NCI-H1436 treated with DMSO at 0.1 percent for 48 hours (cell line): ENCODE measurements at regions not wholly inside any gene's neighbourhood (a gene's known extent, or its start where the extent isn't known, plus 50 kb on each side); places are given as distances from the start of the nearest gene placed in this dataset.
A peak's percentile ranks its signal among the peaks of the same experiment; 100 is the strongest.
"Not testable (repeated sequence)": the region's sequence is repeated elsewhere in the genome, so short reads cannot be mapped to it uniquely, and the experiment has no call there.

Experiments
- DNase-seq: peaks from one replicate; lab custom pipeline; 2025; lab: John Stamatoyannopoulos, UW

- DNase-seq, result no peak
Observed at GRCh38 chr3:181533811-181534210, 177.9 kb upstream of the SOX2 start.

DNA sequence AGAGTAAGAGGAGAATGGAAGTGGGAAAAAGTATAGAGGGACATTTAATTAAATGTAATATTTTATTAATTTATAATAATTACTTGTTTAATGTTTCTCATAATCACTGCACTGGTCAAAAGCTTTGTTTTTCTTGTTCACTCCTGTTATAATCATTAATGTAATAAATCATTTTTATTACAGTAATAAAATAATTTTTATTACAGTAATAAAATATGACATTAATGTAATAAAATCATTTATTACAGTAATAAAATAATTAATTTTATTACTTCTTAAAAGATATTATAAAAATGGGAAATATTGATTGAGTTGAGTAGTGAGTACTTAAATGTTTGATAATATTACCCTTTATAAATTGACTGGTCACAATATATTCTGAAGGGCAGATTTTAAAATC, 181.1 kb upstream of the SOX2 start:
- DNase-seq, result no peak

- no peak for DNase-seq
Observed at GRCh38 chr3:181521831-181522230, 189.9 kb upstream of the SOX2 start.

DNA sequence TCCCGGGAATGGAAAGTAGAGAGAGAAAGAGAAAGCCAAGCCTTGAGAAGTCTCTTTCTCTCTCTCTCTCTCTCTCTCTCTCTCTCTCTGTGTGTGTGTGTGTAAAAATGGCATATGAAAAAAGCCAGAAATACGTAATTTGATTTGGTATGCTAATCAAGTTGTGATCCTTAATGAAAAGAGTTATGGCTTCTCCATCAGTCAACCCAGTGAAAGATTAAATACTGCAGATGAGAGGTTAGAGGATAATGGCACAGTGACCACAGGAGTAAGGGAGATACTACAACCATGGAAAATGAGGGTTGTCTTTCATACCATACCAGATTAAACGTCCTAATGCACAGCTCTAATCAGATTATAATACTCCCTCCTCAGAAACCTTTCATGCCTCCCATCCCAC, 193.5 kb upstream of the SOX2 start:
- DNase-seq, result no peak

DNA sequence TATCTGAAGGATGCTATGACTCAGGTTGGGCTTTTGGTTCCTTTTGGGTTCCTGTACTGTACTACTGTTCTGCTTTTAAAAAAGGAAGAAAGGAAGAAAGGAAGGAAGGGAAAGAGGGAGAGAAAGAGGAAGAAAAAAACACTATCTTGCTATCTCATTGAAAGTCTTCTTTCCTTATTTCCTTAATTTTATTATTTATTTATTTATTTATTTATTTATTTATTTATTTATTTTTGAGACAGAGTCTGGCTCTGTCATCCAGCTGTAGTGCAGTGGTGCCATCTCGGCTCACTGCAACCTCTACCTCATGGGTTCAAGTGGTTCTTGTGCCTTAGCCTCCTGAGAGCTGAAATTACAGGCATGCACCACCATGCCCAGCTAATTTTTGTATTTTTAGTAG, 198.9 kb upstream of the SOX2 start:
- DNase-seq, result no peak

- no peak for DNase-seq
Observed at GRCh38 chr3:181510500-181510899, 201.2 kb upstream of the SOX2 start.

DNA sequence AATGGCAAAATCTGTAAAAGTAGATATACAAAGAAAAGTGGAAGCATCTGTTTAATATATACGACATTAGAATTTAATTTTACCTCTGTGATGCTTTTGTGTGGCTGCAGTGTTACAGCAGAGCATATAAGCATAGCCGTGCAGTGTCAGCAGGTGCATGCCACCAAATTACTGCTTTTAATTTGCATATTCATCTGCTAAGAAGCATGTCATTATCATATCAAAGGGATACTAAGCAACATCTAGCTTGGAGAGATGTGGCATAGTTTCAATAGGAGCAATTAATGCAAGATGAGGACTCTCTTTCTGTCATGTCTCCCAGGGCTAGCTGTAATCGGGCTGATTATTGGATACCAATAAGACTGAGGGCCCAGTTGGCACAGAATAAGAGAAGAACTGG, 214.4 kb upstream of the SOX2 start:
- no peak for DNase-seq

GRCh38 chr3:181493423-181493822, 218.3 kb upstream of the SOX2 start:
- DNase-seq, result no peak

- peak; percentile 33 for DNase-seq
Observed at GRCh38 chr3:181488536-181488935, 223.2 kb upstream of the SOX2 start.

DNA sequence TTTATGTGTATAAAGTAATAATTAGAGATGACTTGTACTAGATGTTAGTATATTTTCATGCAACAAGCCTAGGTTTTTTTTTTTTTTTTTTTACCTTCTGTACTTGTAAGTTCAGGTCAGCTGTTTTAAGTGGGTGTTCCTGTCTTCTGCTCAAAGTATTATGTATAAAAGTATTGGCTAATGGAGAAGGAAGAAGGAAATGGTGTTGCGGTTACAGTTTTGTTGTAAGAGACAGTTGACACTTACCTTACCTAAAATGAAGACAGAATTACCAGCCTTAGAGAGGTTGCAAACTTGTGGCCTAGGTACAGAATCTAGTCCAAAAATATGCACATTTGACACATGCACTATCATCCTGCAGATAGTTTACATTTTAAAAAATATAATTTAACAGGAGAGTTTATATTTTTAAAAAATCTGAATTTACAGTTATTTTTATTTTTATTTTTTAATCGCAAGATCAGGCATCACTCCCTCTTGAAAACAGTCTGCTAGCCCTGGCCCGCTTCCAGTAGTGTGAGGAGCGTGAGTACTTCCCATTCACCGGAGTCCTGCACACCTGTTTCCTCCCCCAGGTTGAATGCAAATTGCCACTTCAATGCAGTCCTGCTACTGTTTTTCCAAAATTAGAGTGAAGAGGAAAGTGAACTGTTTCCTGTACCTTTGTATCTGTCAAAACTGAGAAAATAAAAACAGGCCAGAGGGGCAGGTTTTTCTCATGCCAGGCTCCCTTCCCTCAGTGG, 224.3 kb upstream of the SOX2 start:
- peak; percentile 84 for DNase-seq

DNA sequence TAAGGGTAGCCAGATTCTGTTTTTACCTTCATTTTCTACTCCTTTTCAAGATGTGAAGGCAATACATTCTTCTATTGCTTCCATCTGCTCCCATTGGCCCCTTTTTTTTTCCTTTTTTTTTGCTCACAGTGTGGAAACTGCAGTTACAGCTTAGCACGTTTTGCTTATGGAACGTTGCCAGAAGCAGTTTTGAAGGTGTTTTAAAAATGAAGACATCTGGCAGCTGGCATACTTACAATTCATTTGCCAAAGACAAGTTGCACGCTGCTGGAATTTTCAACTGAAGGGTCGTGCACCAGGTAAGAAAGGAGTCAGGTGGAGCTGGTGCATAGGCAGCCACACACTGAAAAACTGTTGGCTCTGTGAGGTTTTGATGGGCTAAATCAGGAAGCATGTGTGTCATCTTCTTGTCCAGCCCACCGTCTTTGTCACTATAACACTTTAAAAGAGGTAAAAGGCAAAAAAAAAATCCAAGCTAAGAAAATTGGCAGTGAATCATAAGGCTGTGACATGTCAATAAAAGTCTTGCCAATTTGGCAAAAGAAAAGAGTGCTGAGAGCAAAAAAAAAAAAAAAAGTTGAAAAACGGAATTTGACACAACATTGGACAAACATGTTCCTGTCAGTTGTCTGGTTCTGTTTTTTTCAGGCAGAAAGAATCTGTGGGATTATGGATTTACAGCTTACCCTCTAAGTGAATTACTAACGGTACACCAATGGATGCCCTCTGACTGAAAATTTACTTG, 225.4 kb upstream of the SOX2 start:
- no peak for DNase-seq

GRCh38 chr3:181484026-181484425, 227.7 kb upstream of the SOX2 start:
- DNase-seq, result no peak

- DNase-seq, result not testable (repeated sequence)
Observed at GRCh38 chr3:181475146-181475545, 236.6 kb upstream of the SOX2 start.

DNA sequence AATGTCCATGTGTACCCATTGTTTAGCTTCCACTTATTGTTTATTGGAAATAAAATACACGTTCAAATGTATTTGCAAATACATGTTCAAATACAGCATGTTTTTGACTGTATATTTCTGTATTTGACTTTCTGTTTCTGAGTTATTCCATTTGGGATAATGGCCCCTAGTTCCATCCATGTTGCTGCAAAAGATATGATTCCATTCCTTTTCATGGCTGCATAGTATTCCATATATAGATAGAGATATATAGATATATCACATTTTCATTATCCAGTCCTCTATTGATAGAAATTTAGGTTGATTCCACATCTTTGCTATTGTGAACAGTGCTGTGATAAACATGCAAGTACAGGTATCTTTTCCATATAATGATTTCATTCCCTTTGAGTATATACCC, 241.4 kb upstream of the SOX2 start:
- DNase-seq, result no peak

DNA sequence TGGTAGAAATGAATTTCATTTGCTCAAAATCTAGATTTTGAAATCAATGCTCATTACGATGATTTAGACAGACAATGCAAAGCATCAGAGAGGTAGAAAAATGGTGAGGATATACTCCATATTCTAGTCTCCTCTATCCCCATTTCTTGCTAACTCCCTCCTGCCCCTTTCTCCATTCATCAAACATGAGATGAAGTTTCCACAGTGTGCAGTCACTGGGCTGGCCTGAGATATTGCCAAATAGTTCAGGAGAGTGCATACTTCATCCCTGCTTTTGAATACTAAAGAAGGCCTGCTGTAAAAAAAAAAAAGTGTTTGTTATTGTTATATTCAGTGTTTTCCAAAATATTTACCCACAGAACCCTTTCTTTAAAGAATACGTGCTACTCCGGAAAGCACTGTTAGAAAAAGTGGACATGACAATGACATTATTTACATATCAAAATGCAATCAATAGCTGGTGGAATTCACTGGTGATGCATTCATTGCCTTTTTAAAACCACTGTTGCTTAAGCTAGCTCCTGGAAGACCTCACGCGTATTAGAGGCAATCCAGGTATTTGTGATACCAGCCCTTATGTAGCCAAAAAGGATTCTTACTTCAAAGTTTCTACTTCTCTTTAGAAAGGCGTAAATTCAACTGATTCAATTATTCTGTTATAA, 247.6 kb upstream of the SOX2 start:
- no peak for DNase-seq

DNA sequence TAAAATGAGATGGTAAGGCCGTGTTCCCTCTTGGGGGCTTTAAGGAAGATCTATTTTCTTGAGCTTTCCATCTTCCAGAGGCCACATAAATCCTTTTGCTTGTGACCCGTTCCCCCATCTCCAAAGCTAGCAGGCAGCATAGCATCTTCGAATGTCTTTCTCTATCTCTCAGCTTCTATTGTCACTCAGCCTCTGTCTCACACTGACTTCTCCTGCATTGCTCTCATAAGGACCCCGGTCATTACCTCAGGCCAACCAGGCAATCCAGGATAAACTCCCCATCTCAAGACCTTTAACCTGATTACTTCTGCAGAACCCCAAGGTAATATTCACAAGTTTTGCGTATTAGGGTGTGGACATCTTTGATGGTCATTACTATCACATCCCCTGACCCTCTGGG, 250.3 kb upstream of the SOX2 start:
- DNase-seq, result no peak

DNA sequence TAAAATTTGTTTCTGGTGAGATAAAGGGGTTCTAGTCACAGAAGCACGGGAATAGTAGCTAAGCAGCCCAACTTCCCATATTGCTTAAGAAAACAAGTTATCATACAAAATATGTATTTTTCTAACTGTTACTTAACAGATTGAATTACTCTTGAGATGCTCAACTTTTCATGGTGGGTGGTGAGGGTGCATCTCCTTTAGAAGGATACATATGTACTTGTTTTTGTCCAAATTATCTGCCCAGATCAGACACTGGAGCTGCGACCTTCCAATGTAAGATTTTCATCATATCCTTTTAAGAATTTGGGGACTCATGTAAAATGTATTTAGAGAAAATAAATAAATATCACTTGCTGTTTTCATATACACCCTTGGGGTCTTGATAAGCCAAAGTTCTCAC, 252.2 kb upstream of the SOX2 start:
- no peak for DNase-seq

DNA sequence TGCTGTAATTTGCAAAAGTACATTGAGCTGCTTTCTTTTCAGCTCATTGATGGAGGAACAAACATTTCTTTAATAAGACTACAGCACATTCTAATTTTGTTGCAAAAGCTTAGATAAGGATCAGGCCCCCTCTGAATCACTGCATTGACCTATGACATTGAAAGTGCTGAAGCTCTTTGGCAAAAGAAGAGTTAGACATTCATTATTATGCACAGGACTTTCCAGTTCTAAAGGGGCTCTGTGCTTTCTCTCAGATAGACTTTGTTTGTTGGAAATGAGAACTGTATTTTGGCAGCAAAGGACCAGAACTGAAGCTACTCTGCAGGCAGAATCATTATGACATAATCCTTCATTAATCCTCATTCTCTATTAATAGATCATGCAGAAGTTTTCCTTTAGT, 252.9 kb upstream of the SOX2 start:
- DNase-seq, result no peak

- no peak for DNase-seq
Observed at GRCh38 chr3:181457756-181458155, 254.0 kb upstream of the SOX2 start.

DNA sequence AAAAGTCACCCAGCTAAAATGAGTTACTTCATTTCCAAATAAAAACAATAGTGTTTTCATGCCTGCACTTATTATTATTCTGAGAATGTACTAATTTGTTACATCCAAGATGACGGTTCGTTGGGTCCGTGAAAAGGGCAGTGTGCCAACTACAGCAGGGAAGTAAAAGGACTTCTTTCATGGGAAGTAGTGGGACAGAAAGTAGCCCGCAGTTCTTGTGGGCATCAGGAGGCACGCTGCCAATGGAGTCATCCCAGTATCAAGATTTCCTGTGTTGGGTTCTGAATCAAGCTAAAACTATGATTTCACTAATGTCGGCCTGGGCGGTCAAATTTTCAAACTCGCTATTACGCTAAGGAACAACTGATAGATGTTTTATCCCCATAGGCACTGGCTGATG, 254.5 kb upstream of the SOX2 start:
- no peak for DNase-seq

- no peak for DNase-seq
Observed at GRCh38 chr3:181455276-181455675, 256.4 kb upstream of the SOX2 start.

- DNase-seq, result no peak
Observed at GRCh38 chr3:181454451-181455027, 257.2 kb upstream of the SOX2 start.

- no peak for DNase-seq
Observed at GRCh38 chr3:181446741-181447140, 265.0 kb upstream of the SOX2 start.
